NOMO-1 treated with dmso at 0.1 percent for 144 hours (cell line): ENCODE measurements at regions not wholly inside any gene's neighbourhood (a gene's known extent, or its start where the extent isn't known, plus 50 kb on each side); places are given as distances from the start of the nearest gene placed in this dataset.

ENCODE experiments used
- DNase-seq: peaks from one replicate; lab custom pipeline; 2025; ENCODE audit not compliant: unreplicated experiment; lab: John Stamatoyannopoulos, UW

GRCh38 chr12:48286665-48287064, 64.1 kb downstream of the ZNF641 start:
- no peak for DNase-seq

GRCh38 chr12:48285751-48286650, 64.7 kb downstream of the ZNF641 start:
- no peak for DNase-seq

- DNase-seq, result no peak
Measured at GRCh38 chr12:48281811-48282210, 68.9 kb downstream of the ZNF641 start.

GRCh38 chr12:48280572-48280971, 70.1 kb downstream of the ZNF641 start:
- DNase-seq, result no peak

GRCh38 chr12:48279601-48280000, 71.1 kb downstream of the ZNF641 start:
- DNase-seq, result no peak

- DNase-seq, result peak; percentile 58
Measured at GRCh38 chr12:48279101-48279500, 71.6 kb downstream of the ZNF641 start.

- DNase-seq, result no peak
Measured at GRCh38 chr12:48276621-48277020, 73.5 kb upstream of the OR10AD1 start.

- DNase-seq, result no peak
Measured at GRCh38 chr12:48266826-48267225, 63.7 kb upstream of the OR10AD1 start.

- DNase-seq, result no peak
Measured at GRCh38 chr12:48265777-48266176, 62.7 kb upstream of the OR10AD1 start.

- DNase-seq, result no peak
Measured at GRCh38 chr12:48263617-48264016, 60.5 kb upstream of the OR10AD1 start.

- DNase-seq, result no peak
Measured at GRCh38 chr12:48261773-48262172, 58.7 kb upstream of the OR10AD1 start.
